ENCODE measurements at regions not wholly inside any gene's neighbourhood (a gene's known extent, or its start where the extent isn't known, plus 50 kb on each side); places are given as distances from the start of the nearest gene placed in this dataset.

GRCh38 chr15:38650936-38651327 is 86.3 kb upstream of the RASGRP1 start:
- 93% methylated on average over 1 of the region's 1 CpG for WGBS (ENCODE audit: low lambda C conversion rate)
- Histone ChIP-seq H3K4me3 (ENCODE audit: low read depth in 2 of 2, low read length in 1 of 2) (no peak overlapping the region), H3K27ac (ENCODE audit: low read depth in 2 of 2, low read length in 1 of 2) (no peak overlapping the region), H4K20me1 (ENCODE audit: insufficient read depth) (no peaks in the 10 kb centered on the region), H3K9ac (no peak overlapping the region), H3K36me3 (replicated peaks in 1 of 2; ENCODE audit: control insufficient read depth in 1 of 2, insufficient read depth in 2 of 2, low read length in 1 of 2) (no peaks in the 10 kb centered on the region), H3F3A (replicated peaks; ENCODE audit: insufficient read depth) (no peaks in the 10 kb centered on the region), H3K4me2 (no peak overlapping the region), H3K27me3 (ENCODE audit: insufficient read depth) (no peaks in the 10 kb centered on the region; the same call in 1 of the 2 replicates), H3K9me3 (no peaks in the 10 kb centered on the region), H3K9me2 (no peaks in the 10 kb centered on the region), H3K79me2 (ENCODE audit: insufficient read depth) (no peaks in the 10 kb centered on the region), H3K4me1 (ENCODE audit: control insufficient read depth in 1 of 2, insufficient read depth in 2 of 2, low read depth in 1 of 2, low read length in 1 of 2) (no peaks in the 10 kb centered on the region), H2AFZ (ENCODE audit: low read depth) (no peak overlapping the region)
- ChIA-PET POLR2A (no interaction called here), CTCF (interaction anchor here (1.0 to 1.6 kb wide), 2 partner anchors 32 to 49 kb away, joined by 4 to 5 read pairs; no protein-coding TSS in a partner anchor)
- no peak for TF ChIP-seq SIN3A (IDR thresholded peaks at IDR 0.05; ENCODE audit: borderline replicate concordance, low read depth, low read length)
- no peak for TF ChIP-seq FOXJ3 (CRISPR knock-in tag; IDR thresholded peaks at IDR 0.05)
- TF ChIP-seq REST (IDR thresholded peaks at IDR 0.05; ENCODE audit: low read depth, low read length): no peak
- no peak for TF ChIP-seq NFIC (IDR thresholded peaks at IDR 0.05; ENCODE audit: borderline replicate concordance)
- no peak for TF ChIP-seq POLR2AphosphoS5 (IDR thresholded peaks at IDR 0.05; ENCODE audit: low read depth, low read length)
- TF ChIP-seq YY1 (IDR thresholded peaks at IDR 0.05; ENCODE audit: low read depth): no peak
- no peak for TF ChIP-seq FOXM1 (IDR thresholded peaks at IDR 0.05; ENCODE audit: low read depth)
- no peak for TF ChIP-seq ZBTB33 (IDR thresholded peaks at IDR 0.05; ENCODE audit: borderline replicate concordance, low read depth)
- TF ChIP-seq CHD2 (IDR thresholded peaks at IDR 0.05; ENCODE audit: low read length, partially characterized antibody): no peak
- TF ChIP-seq EZH2phosphoT487 (IDR thresholded peaks at IDR 0.05; ENCODE audit: borderline replicate concordance, low read depth): no peak
- TF ChIP-seq RAD21 (IDR thresholded peaks at IDR 0.05; ENCODE audit: low read length): no peak
- no peak for TF ChIP-seq GABPA (IDR thresholded peaks at IDR 0.05; ENCODE audit: low read depth)
- no peak for DNase-seq

All from SK-N-SH (cell line).